ENCODE measurements at regions not wholly inside any gene's neighbourhood (a gene's known extent, or its start where the extent isn't known, plus 50 kb on each side); places are given as distances from the start of the nearest gene placed in this dataset.

- 65 to 77% (median 72%) methylated on average over 1 of the region's 1 CpG for WGBS, 4 donors
- intact Hi-C loops (cut with DNase I): no loop called here
- H3K27ac ChIP-seq: no peak overlapping the region
- no peak for ATAC-seq
- H3K27me3 ChIP-seq: peaks cover 0 to 4% (median 0%) of the 10 kb centered on the region in 9 donors
- no peak for TF ChIP-seq POLR2A (IDR thresholded peaks at IDR 0.05)
- TF ChIP-seq, protein P1, sequence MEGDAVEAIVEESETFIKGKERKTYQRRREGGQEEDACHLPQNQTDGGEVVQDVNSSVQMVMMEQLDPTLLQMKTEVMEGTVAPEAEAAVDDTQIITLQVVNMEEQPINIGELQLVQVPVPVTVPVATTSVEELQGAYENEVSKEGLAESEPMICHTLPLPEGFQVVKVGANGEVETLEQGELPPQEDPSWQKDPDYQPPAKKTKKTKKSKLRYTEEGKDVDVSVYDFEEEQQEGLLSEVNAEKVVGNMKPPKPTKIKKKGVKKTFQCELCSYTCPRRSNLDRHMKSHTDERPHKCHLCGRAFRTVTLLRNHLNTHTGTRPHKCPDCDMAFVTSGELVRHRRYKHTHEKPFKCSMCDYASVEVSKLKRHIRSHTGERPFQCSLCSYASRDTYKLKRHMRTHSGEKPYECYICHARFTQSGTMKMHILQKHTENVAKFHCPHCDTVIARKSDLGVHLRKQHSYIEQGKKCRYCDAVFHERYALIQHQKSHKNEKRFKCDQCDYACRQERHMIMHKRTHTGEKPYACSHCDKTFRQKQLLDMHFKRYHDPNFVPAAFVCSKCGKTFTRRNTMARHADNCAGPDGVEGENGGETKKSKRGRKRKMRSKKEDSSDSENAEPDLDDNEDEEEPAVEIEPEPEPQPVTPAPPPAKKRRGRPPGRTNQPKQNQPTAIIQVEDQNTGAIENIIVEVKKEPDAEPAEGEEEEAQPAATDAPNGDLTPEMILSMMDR (IDR thresholded peaks at IDR 0.05): no peak
- no peak overlapping the region for H3K4me3 ChIP-seq
- H3K36me3 ChIP-seq: no peaks in the 10 kb centered on the region
- peaks cover 0 to 5% (median 0%) of the 10 kb centered on the region in 12 donors for H3K9me3 ChIP-seq
- no peaks in the 10 kb centered on the region for H3K4me1 ChIP-seq
- no peak for DNase-seq
Measured at GRCh38 chr9:87138128-87139040, 191.1 kb upstream of the GAS1 start.

DNA sequence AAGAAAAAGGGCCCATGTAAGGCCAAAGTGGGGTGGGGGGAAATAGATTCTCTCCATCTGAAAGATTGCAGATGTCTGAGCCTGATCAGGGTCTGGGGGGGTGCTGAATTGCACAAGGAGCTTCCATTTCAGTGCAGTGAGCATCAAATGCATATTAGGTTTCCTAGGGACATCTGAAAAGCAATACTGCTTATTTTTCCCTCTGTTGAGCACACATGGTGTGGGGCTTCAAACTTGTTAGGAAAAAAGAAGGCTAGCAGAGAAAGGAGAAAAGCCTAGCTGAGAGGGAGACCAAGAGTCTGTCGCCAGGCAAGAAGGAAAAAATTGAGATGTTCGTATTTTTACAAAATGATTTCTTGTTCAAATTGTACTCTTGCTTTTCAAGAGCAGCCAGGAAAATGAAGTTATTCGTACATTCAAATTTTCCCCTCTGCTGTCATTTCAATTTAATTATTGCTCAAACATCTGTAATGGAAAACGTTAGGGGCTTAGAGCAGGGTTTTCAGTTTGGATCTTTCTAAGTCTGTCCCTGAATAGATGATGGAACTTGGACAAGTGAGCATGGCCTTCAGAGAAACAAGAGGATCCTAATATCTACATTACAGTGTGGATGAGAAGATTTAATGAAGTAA lies 191.9 kb upstream of the GAS1 start:
- no peaks in the 10 kb centered on the region for H3K36me3 ChIP-seq
- ATAC-seq (no peak), DNase-seq (no peak)
- intact Hi-C loops (cut with DNase I): no loop called here
- H3K9me3 ChIP-seq: peaks cover 0 to 3% (median 0%) of the 10 kb centered on the region in 12 donors
- H3K4me1 ChIP-seq: no peaks in the 10 kb centered on the region
- no peak overlapping the region for H3K4me3 ChIP-seq
- TF ChIP-seq POLR2A (IDR thresholded peaks at IDR 0.05): no peak
- TF ChIP-seq, protein P1 (IDR thresholded peaks at IDR 0.05): no peak
- peaks cover 0 to 4% (median 0%) of the 10 kb centered on the region in 9 donors for H3K27me3 ChIP-seq
- H3K27ac ChIP-seq: no peak overlapping the region
- WGBS, 4 donors: 84 to 88% (median 86%) methylated on average over 4 of the region's 4 CpGs

GRCh38 chr9:87140142-87140541 lies 192.8 kb upstream of the GAS1 start:
- DNase-seq (no peak), ATAC-seq (no peak)
- intact Hi-C loops (cut with DNase I): loop anchor here in 2 of 10 donors (10.0 kb wide), 1 partner anchor 195 kb away; the partner anchor contains the start of gene GAS1 (in 2 of the 2)
- TF ChIP-seq, protein P1 (IDR thresholded peaks at IDR 0.05): no peak
- no peak for TF ChIP-seq POLR2A (IDR thresholded peaks at IDR 0.05)
- H3K4me3 ChIP-seq: no peak overlapping the region
- no peaks in the 10 kb centered on the region for H3K36me3 ChIP-seq
- no peak overlapping the region for H3K27ac ChIP-seq
- H3K9me3 ChIP-seq: no peaks in the 10 kb centered on the region
- peaks cover 0 to 4% (median 0%) of the 10 kb centered on the region in 9 donors for H3K27me3 ChIP-seq
- 93 to 96% (median 95%) methylated on average over 4 of the region's 4 CpGs for WGBS, 4 donors
- H3K4me1 ChIP-seq: peaks cover 0 to 4% (median 0%) of the 10 kb centered on the region in 12 donors

DNA sequence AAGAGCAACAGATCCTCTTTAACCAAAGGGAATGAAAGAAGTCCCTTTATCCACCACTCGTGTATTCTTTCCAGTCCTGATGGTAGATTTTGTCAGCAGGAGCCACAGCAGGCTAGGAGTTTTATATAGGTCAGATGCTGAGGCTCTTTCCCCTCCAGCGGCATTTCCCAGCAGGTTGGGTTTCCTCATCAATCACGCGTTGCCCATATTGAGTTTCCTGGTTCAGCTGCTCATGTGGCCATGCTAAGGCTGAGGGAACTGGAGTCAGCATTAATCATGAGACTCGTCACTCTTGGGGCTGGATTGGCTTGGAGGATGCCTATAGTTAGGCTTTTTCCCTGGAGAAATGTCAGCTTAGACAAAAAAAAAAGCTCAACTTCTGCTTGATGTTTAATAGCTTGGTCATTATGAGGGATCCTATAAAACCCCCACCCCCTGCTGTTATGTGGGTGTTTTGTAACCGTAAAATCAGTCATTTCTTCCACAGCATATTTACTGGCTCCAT lies 193.4 kb upstream of the GAS1 start:
- intact Hi-C loops (cut with DNase I): loop anchor here in 2 of 10 donors (10.0 kb wide), 1 partner anchor 196 kb away; the partner anchor contains the start of gene GAS1 (in 2 of the 2)
- ATAC-seq (no peak), DNase-seq (no peak)
- TF ChIP-seq, protein P1 (IDR thresholded peaks at IDR 0.05): no peak
- no peak for TF ChIP-seq POLR2A (IDR thresholded peaks at IDR 0.05)
- WGBS, 4 donors: 88 to 95% (median 91%) methylated on average over 6 of the region's 6 CpGs
- Histone ChIP-seq H3K27ac (no peak overlapping the region), H3K36me3 (no peaks in the 10 kb centered on the region), H3K4me1 (peaks cover 0 to 4% (median 0%) of the 10 kb centered on the region in 12 donors), H3K9me3 (no peaks in the 10 kb centered on the region), H3K27me3 (peaks cover 0 to 4% (median 0%) of the 10 kb centered on the region in 9 donors), H3K4me3 (no peak overlapping the region)

Measured in heart left ventricle (tissue), 16 donors.